SK-N-SH treated with all-trans-retinoic acid at 6 μM for 48 hours (cell line): ENCODE measurements at regions not wholly inside any gene's neighbourhood (a gene's known extent, or its start where the extent isn't known, plus 50 kb on each side); places are given as distances from the start of the nearest gene placed in this dataset.

Experiments
- ATAC-seq: fragments of 200-7000 bp; cut with Tn5 transposase; 3 replicates; pipeline ENCODE4 v1.9.1; 2020; ENCODE audit warnings: mild to moderate bottlenecking, moderate library complexity
- ARNTL ChIP-seq: fragments of 450-650 bp; formaldehyde crosslinking; IDR thresholded peaks from 2 replicates; pipeline ENCODE4 v1.5.0; 2020; ENCODE audit warnings: low read depth, mild to moderate bottlenecking, moderate library complexity, borderline replicate concordance
- BACH2 ChIP-seq: fragments of 250-450 bp; sonication (Bioruptor Pico); IDR thresholded peaks from 2 replicates; pipeline ENCODE4 v1.9.0; 2021; ENCODE audit warnings: mild to moderate bottlenecking, borderline replicate concordance
- CSDC2 ChIP-seq: fragments of 250-450 bp; sonication (Bioruptor Pico); IDR thresholded peaks from 2 replicates; pipeline ENCODE4 v1.5.0; 2020; ENCODE audit warnings: mild to moderate bottlenecking, moderate library complexity
- CSRNP3 ChIP-seq: fragments of 250-450 bp; sonication (Bioruptor Pico); IDR thresholded peaks from 2 replicates; pipeline ENCODE4 v1.5.1; 2021; ENCODE audit warnings: mild to moderate bottlenecking, moderate library complexity
- ESRRG ChIP-seq: fragments of 250-450 bp; sonication (Bioruptor Pico); IDR thresholded peaks from 2 replicates; pipeline ENCODE4 v1.6.1; 2021; ENCODE audit warnings: mild to moderate bottlenecking
- ISL1 ChIP-seq: fragments of 250-450 bp; sonication (Bioruptor Pico); IDR thresholded peaks from 2 replicates; pipeline ENCODE4 v2.1.2; 2022; ENCODE audit warnings: mild to moderate bottlenecking, moderate library complexity
- OSR1 ChIP-seq: fragments of 250-450 bp; sonication (Bioruptor Pico); IDR thresholded peaks from 2 replicates; pipeline ENCODE4 v1.8.0; 2022; ENCODE audit warnings: moderate library complexity, mild to moderate bottlenecking, inconsistent platforms
- POU6F1 ChIP-seq: fragments of 250-450 bp; sonication (Bioruptor Pico); IDR thresholded peaks from 2 replicates; pipeline ENCODE4 v1.8.0; 2021; ENCODE audit warnings: low read depth, mild to moderate bottlenecking, moderate library complexity, borderline replicate concordance
- PPARA ChIP-seq: fragments of 250-450 bp; sonication (Bioruptor Pico); IDR thresholded peaks from 2 replicates; pipeline ENCODE4 v1.5.0; 2020; ENCODE audit warnings: mild to moderate bottlenecking, borderline replicate concordance
- RARB ChIP-seq: fragments of 250-450 bp; sonication (Bioruptor Pico); IDR thresholded peaks from 2 replicates; pipeline ENCODE4 v1.8.0; 2021; ENCODE audit warnings: mild to moderate bottlenecking, moderate library complexity
- SNAI2 ChIP-seq: fragments of 250-450 bp; sonication (Bioruptor Pico); IDR thresholded peaks from 2 replicates; pipeline ENCODE4 v1.5.0; 2020; ENCODE audit warnings: mild to moderate bottlenecking, moderate library complexity
- TCF4 ChIP-seq: fragments of 250-450 bp; sonication (Bioruptor Pico); IDR thresholded peaks from 2 replicates; pipeline ENCODE4 v1.8.0; 2021; ENCODE audit warnings: mild to moderate bottlenecking, moderate library complexity, borderline replicate concordance
- TOX ChIP-seq: fragments of 250-450 bp; sonication (Bioruptor Pico); IDR thresholded peaks from 2 replicates; pipeline ENCODE4 v1.8.0; 2021; ENCODE audit warnings: mild to moderate bottlenecking, moderate library complexity, borderline replicate concordance
- TSHZ2 ChIP-seq: fragments of 250-450 bp; sonication (Bioruptor Pico); IDR thresholded peaks from 2 replicates; pipeline ENCODE4 v1.5.0; 2020; ENCODE audit warnings: mild to moderate bottlenecking, moderate library complexity
- ZC3H10 ChIP-seq: fragments of 250-450 bp; sonication (Bioruptor Pico); IDR thresholded peaks from 2 replicates; pipeline ENCODE4 v1.5.1; 2021; ENCODE audit warnings: mild to moderate bottlenecking, moderate library complexity
- ZFP3 ChIP-seq: fragments of 250-450 bp; sonication (Bioruptor Pico); IDR thresholded peaks from 2 replicates; pipeline ENCODE4 v1.5.0; 2020; ENCODE audit warnings: mild to moderate bottlenecking, moderate library complexity
- ZFP30 ChIP-seq: fragments of 450-650 bp; formaldehyde crosslinking; IDR thresholded peaks from 2 replicates; pipeline ENCODE4 v1.5.0; 2022; ENCODE audit warnings: mild to moderate bottlenecking, moderate library complexity
- ZNF565 ChIP-seq: fragments of 450-650 bp; formaldehyde crosslinking; conservative IDR thresholded peaks from 2 replicates; pipeline ENCODE4 v1.5.0; 2020; ENCODE audit warnings: low read depth, mild to moderate bottlenecking, moderate library complexity
- ZNF70 ChIP-seq: fragments of 450-650 bp; formaldehyde crosslinking; IDR thresholded peaks from 2 replicates; pipeline ENCODE4 v1.5.0; 2020; ENCODE audit warnings: mild to moderate bottlenecking, moderate library complexity
- ZNF8 ChIP-seq: fragments of 450-650 bp; formaldehyde crosslinking; IDR thresholded peaks from 2 replicates; pipeline ENCODE4 v1.5.0; 2020; ENCODE audit warnings: mild to moderate bottlenecking, moderate library complexity
- TF ChIP-seq, protein P1 (sequence below): fragments of 250-450 bp; sonication (Bioruptor Pico); IDR thresholded peaks from 2 replicates; pipeline ENCODE4 v1.8.0; 2020; ENCODE audit warnings: mild to moderate bottlenecking, moderate library complexity, borderline replicate concordance

GRCh38 chr3:167066977-167067786, 312.9 kb downstream of the ZBBX start:
- ATAC-seq: no peak
- TF ChIP-seq CSRNP3 (CRISPR knock-in tag) (no peak), BACH2 (CRISPR knock-in tag) (no peak), RARB (CRISPR knock-in tag) (no peak), SNAI2 (no peak), CSDC2 (no peak), ISL1 (no peak), ZNF70 (CRISPR knock-in tag) (no peak), ZC3H10 (CRISPR knock-in tag) (no peak), TCF4 (CRISPR knock-in tag) (no peak), ZNF565 (CRISPR knock-in tag) (no peak), ARNTL (CRISPR knock-in tag) (no peak), ZNF8 (no peak), POU6F1 (CRISPR knock-in tag) (no peak), ZFP3 (CRISPR knock-in tag) (no peak), OSR1 (CRISPR knock-in tag) (no peak)
- TF ChIP-seq, protein P1, sequence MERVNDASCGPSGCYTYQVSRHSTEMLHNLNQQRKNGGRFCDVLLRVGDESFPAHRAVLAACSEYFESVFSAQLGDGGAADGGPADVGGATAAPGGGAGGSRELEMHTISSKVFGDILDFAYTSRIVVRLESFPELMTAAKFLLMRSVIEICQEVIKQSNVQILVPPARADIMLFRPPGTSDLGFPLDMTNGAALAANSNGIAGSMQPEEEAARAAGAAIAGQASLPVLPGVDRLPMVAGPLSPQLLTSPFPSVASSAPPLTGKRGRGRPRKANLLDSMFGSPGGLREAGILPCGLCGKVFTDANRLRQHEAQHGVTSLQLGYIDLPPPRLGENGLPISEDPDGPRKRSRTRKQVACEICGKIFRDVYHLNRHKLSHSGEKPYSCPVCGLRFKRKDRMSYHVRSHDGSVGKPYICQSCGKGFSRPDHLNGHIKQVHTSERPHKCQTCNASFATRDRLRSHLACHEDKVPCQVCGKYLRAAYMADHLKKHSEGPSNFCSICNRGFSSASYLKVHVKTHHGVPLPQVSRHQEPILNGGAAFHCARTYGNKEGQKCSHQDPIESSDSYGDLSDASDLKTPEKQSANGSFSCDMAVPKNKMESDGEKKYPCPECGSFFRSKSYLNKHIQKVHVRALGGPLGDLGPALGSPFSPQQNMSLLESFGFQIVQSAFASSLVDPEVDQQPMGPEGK (CRISPR knock-in tag): no peak

- TF ChIP-seq SNAI2 (no peak), RARB (CRISPR knock-in tag) (no peak), TOX (CRISPR knock-in tag) (no peak)
- ATAC-seq: no peak
These were observed 322.5 kb downstream of the ZBBX start for GRCh38 chr3:167057581-167057980.

- no peak for TF ChIP-seq ESRRG
- no peak for TF ChIP-seq ARNTL (CRISPR knock-in tag)
- TF ChIP-seq ZFP3 (CRISPR knock-in tag): no peak
- no peak for TF ChIP-seq POU6F1 (CRISPR knock-in tag)
- TF ChIP-seq ZNF8: no peak
- no peak for TF ChIP-seq CSDC2
- TF ChIP-seq, protein P1 (CRISPR knock-in tag): no peak
- TF ChIP-seq TCF4 (CRISPR knock-in tag): no peak
- ATAC-seq: no peak
These were observed 325.2 kb downstream of the ZBBX start for GRCh38 chr3:167054926-167055325.

DNA sequence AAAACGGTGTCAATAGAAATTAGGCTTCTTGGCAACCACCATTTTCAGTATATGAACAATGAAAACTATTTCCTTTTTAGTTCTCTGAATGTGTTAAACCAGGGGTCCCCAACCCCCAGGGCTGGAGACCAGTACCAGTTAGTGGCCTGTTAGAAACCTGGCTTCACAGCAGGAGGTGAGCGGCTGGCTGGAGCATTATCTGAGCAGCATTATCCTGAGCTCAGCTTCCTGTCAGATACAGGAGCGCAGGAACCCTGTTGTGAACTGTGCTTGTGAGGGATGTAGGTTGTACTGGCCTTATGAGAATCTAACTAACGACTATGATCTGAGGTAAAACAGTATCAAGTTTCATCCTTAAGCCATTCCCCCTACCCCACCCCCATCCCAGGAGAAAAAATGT, 328.7 kb downstream of the ZBBX start:
- ATAC-seq: no peak
- TF ChIP-seq POU6F1 (CRISPR knock-in tag) (no peak), ARNTL (CRISPR knock-in tag) (no peak), ISL1 (no peak), CSDC2 (no peak), ZFP30 (CRISPR knock-in tag) (no peak), TOX (CRISPR knock-in tag) (no peak), SNAI2 (no peak), PPARA (CRISPR knock-in tag) (no peak), TSHZ2 (CRISPR knock-in tag) (no peak), ESRRG (no peak), ZNF565 (CRISPR knock-in tag) (no peak), BACH2 (CRISPR knock-in tag) (no peak)
